OCI-M1 (cell line): ENCODE measurements at regions not wholly inside any gene's neighbourhood (a gene's known extent, or its start where the extent isn't known, plus 50 kb on each side); places are given as distances from the start of the nearest gene placed in this dataset.

Source experiments
- DNase-seq: peaks from one replicate; lab custom pipeline; 2025; lab: John Stamatoyannopoulos, UW

DNA sequence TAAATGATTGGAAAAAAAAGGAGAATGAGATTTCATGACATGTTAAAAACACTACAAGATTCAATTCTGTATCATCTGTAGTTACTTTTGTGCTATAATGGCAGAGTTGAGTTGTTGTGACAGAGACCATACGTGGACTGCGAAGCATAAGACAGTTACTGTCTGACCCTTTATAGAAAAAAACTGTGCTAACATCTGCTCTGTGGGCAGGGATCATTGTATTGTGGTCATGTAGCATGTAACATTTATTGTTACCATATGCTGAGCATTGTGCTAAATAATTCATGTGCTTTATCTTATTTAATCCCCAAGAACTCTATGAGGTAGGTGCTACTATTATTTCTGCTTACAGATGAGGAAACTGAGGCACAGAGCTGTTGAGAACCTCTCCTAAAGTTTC is 147.3 kb upstream of the HMHB1 start:
- DNase-seq, result no peak

- no peak for DNase-seq
Observed at GRCh38 chr5:143663872-143664271, 148.1 kb upstream of the HMHB1 start.

GRCh38 chr5:143662020-143662419 is 149.9 kb upstream of the HMHB1 start:
- DNase-seq, result no peak

DNA sequence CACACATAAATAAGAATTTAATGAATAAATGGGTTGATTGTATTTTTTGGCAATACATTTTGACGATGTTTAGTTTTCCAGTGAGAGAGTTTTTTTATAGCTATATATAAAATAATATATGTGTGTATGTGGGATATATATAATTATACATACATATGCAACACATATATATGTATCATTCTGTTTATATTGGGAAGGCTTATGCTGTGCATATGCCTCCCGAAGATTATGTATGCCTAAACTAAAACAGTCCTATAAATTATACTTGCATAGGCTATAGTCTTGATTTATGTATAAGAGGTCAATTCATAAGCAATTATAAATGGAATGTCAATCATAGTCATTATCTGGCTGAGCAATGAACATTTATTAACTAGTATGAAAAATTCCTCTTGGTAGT is 151.3 kb upstream of the HMHB1 start:
- DNase-seq, result no peak

DNA sequence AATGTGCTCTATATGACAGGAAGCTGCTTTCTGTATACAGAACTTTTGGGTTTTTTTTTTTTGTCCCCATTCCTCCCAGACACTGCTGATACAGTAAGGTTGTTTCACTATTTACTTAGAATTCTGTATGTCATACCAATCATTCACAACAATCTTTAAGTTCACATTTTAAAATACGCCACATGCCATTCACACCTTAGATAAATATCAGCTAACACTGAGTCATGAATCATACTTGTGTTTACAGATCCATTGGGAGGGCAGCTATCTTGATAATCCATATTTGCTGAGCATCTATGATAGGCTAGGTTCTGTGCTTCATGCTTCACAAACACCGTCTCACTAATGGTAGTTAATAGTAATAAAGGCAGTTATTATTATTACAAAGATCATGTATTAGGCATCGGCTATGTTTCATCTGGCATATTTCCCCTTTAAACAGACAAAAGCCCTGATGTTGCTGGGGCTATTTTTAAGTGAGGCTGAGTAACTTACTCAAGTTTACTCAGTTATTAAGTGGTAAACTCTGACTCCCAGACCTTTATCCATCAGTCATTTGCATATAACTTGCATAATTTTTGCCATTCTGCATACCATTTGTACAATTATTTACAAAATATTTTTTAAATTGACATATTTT is 152.2 kb upstream of the HMHB1 start:
- DNase-seq, result no peak

DNA sequence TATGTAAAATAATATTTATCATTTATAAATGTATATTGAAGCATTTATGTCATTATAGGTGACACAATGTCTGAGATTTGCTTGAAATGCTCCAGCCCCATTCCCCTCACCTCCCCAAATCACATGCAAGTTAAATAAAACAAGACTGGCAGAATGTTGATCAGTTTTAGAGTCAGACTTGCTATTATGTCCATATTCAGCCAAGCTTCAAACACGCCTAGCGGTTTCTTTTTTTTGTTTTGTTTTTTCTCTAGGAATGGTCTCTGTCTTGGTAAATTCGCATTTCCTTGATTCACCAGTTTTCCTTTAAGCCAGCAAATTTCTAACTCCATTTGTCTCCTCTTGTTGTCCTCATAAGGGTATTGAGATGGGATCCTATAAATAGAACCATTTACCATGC is 153.0 kb upstream of the HMHB1 start:
- no peak for DNase-seq

GRCh38 chr5:143657647-143658285 is 154.2 kb upstream of the HMHB1 start:
- no peak for DNase-seq

- DNase-seq, result no peak
Observed at GRCh38 chr5:143653766-143654282, 158.1 kb upstream of the HMHB1 start.

- DNase-seq, result no peak
Observed at GRCh38 chr5:143653256-143653655, 158.7 kb upstream of the HMHB1 start.

DNA sequence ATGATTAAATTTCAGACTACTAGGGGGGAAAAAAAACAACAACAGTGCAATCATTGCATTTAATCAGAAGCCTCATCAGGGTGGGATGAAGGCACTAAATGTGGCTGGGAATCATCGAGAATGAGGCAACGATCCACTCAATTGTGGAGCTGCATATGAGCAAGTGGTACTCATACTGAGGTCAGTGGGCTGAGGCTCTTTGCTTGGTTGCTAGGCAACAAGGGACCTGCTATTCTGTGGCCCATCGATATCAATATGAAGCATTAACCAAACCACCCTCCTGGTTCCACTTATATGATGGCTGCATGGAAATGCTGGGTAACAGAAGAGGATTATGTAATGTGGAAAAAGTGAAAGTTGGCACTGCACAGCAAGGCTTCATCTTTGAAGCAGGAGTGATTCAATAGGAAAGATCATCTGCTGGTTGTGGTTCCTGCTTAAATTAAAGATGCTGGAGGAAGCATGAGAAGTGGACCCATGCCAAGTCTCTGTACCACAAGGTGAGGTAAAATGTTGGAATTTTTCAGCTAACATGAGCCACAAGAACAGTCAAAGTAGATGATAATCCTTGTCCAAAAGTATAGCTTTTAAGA is 159.8 kb upstream of the HMHB1 start:
- no peak for DNase-seq

GRCh38 chr5:143649937-143650621 is 161.9 kb upstream of the HMHB1 start:
- DNase-seq, result no peak

DNA sequence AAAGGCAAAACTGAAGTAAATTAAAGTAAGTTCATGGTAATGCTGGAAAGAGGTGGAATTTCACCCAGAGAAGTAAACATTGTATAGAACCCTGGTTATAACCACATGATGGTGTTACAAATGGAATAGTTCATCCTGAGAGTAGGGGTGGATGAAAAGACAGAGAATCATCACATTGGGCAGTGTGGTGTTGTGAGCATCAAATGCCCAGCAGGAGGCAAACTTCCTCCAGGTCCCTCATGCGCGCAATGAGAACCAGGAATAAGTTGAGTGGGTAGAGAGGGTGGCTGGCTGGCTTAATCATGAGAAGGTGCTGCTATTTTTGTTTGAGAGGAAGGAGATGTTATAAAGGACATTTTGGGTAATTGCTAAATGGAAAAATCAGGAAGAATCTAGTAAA is 163.3 kb upstream of the HMHB1 start:
- DNase-seq, result no peak

GRCh38 chr5:143646961-143647360 is 165.0 kb upstream of the HMHB1 start:
- no peak for DNase-seq

DNA sequence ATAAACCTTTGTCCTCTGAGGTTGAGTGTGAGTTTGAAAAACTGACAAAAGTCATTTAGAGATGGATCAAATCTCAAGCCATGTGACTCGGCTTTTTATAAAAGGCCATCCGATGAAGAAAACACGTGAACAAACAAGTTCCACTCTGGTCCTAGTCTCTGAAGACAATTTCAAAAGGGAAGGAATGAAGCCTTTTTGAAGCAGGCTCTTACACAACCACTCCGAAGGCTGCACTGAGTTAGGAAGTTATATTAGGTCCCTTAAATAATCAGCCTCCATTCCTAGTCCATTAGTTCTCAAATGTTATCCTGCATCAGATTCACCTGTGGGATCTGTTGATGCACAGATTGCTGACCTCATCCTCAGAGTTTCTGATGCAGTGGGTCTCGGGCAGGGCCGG is 166.6 kb upstream of the HMHB1 start:
- DNase-seq, result no peak

- DNase-seq, result no peak
Observed at GRCh38 chr5:143644727-143645126, 167.2 kb upstream of the HMHB1 start.

DNA sequence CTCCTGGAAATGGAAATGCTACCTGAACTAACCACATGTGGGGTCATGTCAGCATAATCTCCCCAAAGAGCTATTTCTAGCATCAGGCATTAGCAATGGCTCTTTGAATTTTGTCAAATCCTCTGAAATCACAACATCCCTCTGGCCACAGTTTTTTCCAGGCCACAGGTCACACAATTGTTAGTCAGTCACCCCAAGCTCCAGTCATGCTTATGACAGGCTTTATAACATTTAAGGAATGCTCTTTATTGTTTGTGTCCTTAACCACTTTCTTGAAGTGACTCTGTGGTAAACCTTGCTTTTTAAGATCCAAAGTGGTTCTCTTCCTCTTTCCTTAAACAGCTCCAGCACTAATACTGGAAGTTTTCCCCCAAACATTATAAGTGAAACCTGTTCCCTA is 169.2 kb upstream of the HMHB1 start:
- no peak for DNase-seq

- DNase-seq, result no peak
Observed at GRCh38 chr5:143641549-143642355, 170.2 kb upstream of the HMHB1 start.

DNA sequence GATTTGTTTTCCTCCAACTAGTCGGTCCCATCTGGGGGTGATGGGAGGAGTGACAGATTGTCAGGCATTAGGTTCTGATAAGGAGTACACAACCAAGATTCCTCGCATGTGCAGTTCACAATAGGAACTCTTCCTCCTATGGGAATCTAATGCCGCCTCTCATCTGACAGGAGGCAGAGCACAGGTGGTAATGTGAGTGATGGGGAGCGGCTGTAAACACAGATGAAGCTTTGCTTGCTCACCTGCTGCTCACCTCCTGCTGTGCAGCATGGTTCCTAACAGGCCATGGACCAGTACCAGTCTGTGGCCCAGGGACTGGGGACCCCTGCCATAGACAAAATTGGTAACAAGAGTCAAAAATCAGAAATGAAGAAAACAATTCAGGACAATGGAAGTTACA is 173.3 kb upstream of the HMHB1 start:
- DNase-seq, result no peak

GRCh38 chr5:143636931-143637528 is 174.9 kb upstream of the HMHB1 start:
- DNase-seq, result no peak

GRCh38 chr5:143635888-143636287 is 176.1 kb upstream of the HMHB1 start:
- no peak for DNase-seq

DNA sequence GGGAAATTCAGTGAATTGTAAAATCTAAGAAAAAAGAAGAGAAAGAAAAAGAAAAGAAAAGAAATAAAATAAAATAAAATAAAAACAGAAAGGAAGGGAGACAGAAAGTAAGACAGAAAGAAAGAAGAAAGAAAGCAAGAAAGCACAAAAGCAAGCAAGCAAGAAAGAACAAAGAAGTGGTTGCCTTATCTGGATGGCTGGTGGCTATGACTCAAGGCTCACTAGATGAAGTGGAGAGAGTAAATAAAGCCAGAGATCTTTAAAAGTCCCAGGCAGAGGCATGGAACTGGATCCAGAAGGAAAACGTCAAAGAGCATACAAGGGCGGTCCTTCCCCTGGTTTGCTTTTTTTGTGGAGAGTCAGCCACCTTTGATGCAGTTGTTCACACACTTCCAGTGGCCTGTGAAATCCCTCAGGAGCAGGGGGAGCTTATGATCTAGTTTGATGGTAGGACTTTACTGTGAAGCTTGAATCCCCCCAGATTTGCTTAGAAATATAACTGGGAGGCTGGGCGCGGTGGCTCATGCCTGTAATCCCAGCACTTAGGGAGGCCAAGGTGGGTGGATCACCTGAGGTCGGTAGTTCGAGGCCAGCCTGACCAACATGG is 176.7 kb upstream of the HMHB1 start:
- peak; percentile 42 for DNase-seq
